Psoas muscle (tissue), 7 donors: ENCODE measurements at regions not wholly inside any gene's neighbourhood (a gene's known extent, or its start where the extent isn't known, plus 50 kb on each side); places are given as distances from the start of the nearest gene placed in this dataset.

Experiments used
- ATAC-seq, 4 donors: fragments of 200-7000 bp; cut with Tn5 transposase; one replicate each; pipeline ENCODE4 v1.9.1; 2020; ENCODE audit warnings: moderate library complexity in 3 of 4, mild to moderate bottlenecking in 2 of 4
- DNase-seq, 2 donors: peaks; one replicate each; pipeline ENCODE4 v3.0.0-alpha.2; 2020
- H3K27ac ChIP-seq: fragments of 200-600 bp; one replicate; pipeline ENCODE4 v1.8.0; 2022
- H3K27me3 ChIP-seq, 3 donors: fragments of 200-600 bp in 1 of 3; one replicate each; pipeline versions ENCODE4 v1.6.1 to v1.8.0; 2013 to 2022; ENCODE audit warnings: low read length in 2 of 3, mild to moderate bottlenecking in 2 of 3, moderate library complexity in 1 of 3; ENCODE audit not compliant: insufficient read depth in 3 of 3
- H3K36me3 ChIP-seq, 2 donors: fragments of 200-600 bp in 1 of 2; one replicate each; pipeline versions ENCODE4 v1.6.1 to v1.8.0; 2013 to 2022; ENCODE audit warnings: low read depth in 1 of 2, mild to moderate bottlenecking in 1 of 2, moderate library complexity in 1 of 2; ENCODE audit not compliant: insufficient read depth in 1 of 2
- H3K4me1 ChIP-seq: fragments of 200-600 bp; one replicate; pipeline ENCODE4 v1.8.0; 2022
- H3K4me3 ChIP-seq: fragments of 200-600 bp; one replicate; pipeline ENCODE4 v1.8.0; 2022; ENCODE audit warnings: mild to moderate bottlenecking
- H3K9me3 ChIP-seq: fragments of 200-600 bp; one replicate; pipeline ENCODE4 v1.8.0; 2022
- WGBS, 3 donors: extraction: QIAGEN DNeasy Blood & Tissue Kit; methylation state at CpG; one replicate each; pipeline versions ENCODE4 v1.1.6 to v1.1.7; 2013; 5-methylcytosine and 5-hydroxymethylcytosine counted together
- intact Hi-C, 2 donors: fragments of 100-400 bp; cut with DNase I; formaldehyde crosslinking; loops; one replicate each; pipeline versions ENCODE4 v1.11.0 to v1.14.2; 2022
- TF ChIP-seq, protein P1 (sequence below): fragments of 200-600 bp; IDR thresholded peaks from one replicate; pipeline ENCODE4 v1.8.0; 2022; ENCODE audit warnings: antibody characterized with exemption
- donor health status: healthy with polysubstance abuse.
- donor health status: DM: no; HTN: no; CAD: no; lungs with moderate emphysema.
- donor health status: Bipolar disorder and iron deficiency.
- donor health status: healthy.
- donor health status: DM: yes; HTN: yes; CAD: no.
- donor health status: DM: no; HTN: no; CAD: no.
- donor health status: DM: yes; HTN: yes; CAD: no.

DNA sequence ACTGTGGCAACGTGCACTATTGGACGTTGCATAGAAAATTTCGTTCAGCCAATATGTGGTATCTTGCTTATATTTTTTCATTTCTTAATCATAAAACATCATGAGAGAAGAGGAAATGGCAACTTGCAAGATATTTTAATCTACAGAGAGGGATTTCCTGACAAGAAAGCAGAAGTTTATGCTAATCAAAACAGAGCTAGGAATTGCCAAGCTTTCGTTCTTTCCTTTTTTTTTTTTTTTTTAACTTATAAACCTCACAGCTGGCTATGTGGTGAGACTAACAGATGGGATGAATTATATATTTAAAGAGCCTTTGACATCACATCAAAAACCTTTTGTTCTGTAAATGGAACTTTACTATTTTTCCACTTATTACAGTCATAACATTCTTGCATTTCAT is 1136.9 kb upstream of the TMEFF2 start:
- Histone ChIP-seq H3K4me1 (no peaks in the 10 kb centered on the region), H3K4me3 (no peak overlapping the region), H3K27ac (no peak overlapping the region), H3K36me3 (no peaks in the 10 kb centered on the region), H3K27me3 (no peaks in the 10 kb centered on the region), H3K9me3 (no peaks in the 10 kb centered on the region)
- no peak for ATAC-seq
- TF ChIP-seq, protein P1, sequence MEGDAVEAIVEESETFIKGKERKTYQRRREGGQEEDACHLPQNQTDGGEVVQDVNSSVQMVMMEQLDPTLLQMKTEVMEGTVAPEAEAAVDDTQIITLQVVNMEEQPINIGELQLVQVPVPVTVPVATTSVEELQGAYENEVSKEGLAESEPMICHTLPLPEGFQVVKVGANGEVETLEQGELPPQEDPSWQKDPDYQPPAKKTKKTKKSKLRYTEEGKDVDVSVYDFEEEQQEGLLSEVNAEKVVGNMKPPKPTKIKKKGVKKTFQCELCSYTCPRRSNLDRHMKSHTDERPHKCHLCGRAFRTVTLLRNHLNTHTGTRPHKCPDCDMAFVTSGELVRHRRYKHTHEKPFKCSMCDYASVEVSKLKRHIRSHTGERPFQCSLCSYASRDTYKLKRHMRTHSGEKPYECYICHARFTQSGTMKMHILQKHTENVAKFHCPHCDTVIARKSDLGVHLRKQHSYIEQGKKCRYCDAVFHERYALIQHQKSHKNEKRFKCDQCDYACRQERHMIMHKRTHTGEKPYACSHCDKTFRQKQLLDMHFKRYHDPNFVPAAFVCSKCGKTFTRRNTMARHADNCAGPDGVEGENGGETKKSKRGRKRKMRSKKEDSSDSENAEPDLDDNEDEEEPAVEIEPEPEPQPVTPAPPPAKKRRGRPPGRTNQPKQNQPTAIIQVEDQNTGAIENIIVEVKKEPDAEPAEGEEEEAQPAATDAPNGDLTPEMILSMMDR, result no peak
- WGBS, 3 donors, result 15 to 27% (median 20%) methylated on average over 4 of the region's 4 CpGs
- no peak for DNase-seq
- intact Hi-C loops, result no loop called here

DNA sequence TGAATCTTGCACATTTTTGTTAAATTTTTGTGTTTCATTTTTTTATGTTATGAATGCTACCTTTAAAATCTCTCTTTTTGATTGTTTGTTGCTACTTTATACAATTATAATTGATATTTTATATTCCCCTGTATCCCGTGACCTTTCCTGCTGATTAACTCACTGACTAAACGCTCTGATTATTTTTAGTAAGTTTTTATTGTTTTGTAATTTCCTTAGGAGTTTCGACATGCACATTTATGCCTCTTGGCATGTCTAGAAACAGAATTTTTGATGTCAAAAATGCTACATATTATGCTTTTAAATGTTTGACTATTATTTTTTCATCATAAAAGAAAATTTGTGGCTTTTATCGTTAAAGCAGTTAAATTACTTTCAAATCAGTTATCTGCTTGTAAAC is 1131.6 kb upstream of the TMEFF2 start:
- DNase-seq, result no peak
- Histone ChIP-seq H3K4me1 (no peaks in the 10 kb centered on the region), H3K4me3 (no peak overlapping the region), H3K27me3 (no peaks in the 10 kb centered on the region), H3K9me3 (no peaks in the 10 kb centered on the region), H3K36me3 (no peaks in the 10 kb centered on the region), H3K27ac (no peak overlapping the region)
- no peak for ATAC-seq
- TF ChIP-seq, protein P1, result no peak
- WGBS, 3 donors, result 61 to 67% (median 67%) methylated on average over 4 of the region's 4 CpGs
- intact Hi-C loops, result no loop called here

DNA sequence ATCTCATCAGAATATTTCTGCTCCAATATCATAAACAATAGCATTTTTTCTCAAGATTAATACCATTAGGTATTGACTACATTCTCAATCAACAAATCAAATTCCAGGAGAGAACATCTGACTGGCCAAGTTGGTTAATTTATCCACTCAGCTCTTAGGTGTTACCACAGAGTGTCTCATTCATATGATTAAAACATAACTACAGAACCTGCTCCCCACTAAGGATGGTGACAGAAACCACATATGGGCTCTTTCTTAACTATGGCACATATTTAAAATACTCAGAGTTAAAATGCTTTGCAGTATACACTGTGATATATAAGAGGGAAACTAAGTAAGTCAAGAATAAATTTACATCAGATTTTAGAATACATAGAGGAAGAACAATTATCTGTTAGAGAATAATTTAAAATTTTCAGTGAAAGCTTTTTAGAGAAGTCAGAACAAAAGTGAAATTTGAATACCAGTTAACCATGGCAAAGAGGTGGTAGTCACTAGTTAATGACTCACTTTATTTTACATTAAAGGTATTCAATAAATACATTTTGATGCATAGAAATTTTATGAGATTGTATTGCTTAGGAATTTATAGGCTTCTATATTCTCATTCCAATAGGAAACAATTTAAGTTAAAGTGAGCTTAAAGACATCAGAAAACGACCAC is 1120.8 kb upstream of the TMEFF2 start:
- TF ChIP-seq, protein P1, result no peak

DNA sequence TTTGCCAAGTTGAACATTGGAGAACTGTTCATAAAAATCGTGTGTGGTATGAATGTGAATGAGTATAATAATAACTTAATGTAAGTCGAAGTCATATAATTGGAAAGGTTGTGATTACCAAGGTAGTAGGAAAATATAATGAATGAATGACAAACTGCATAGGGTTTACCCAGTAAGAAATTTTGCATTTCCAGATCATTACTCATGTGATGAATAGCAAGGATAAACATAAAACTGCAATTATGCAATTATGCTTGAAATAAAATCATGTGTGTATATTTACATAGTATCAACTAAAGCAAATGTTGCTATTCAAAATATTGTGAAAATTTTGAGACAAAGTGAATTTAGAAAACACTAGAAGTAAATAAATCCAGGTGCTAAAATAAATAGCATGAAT is 1108.7 kb upstream of the TMEFF2 start:
- Histone ChIP-seq H3K36me3 (no peaks in the 10 kb centered on the region), H3K27ac (no peak overlapping the region), H3K4me1 (no peaks in the 10 kb centered on the region), H3K9me3 (no peaks in the 10 kb centered on the region), H3K4me3 (no peak overlapping the region), H3K27me3 (no peaks in the 10 kb centered on the region)
- intact Hi-C loops, result no loop called here
- ATAC-seq (no peak), DNase-seq (no peak)
- TF ChIP-seq, protein P1, result no peak
- WGBS, 3 donors, result 87 to 88% (median 88%) methylated on average over 2 of the region's 2 CpGs

More for the DNA sequence above, 1120.8 kb upstream of the TMEFF2 start:
- H3K4me1 ChIP-seq, result no peaks in the 10 kb centered on the region
- intact Hi-C loops, result no loop called here
- WGBS, 3 donors, result 59 to 71% (median 68%) methylated on average over 1 of the region's 1 CpG
- ATAC-seq (no peak), DNase-seq (no peak)
- no peak overlapping the region for H3K4me3 ChIP-seq
- H3K36me3 ChIP-seq, result no peaks in the 10 kb centered on the region
- H3K27me3 ChIP-seq, result no peaks in the 10 kb centered on the region
- H3K9me3 ChIP-seq, result no peaks in the 10 kb centered on the region
- no peak overlapping the region for H3K27ac ChIP-seq

DNA sequence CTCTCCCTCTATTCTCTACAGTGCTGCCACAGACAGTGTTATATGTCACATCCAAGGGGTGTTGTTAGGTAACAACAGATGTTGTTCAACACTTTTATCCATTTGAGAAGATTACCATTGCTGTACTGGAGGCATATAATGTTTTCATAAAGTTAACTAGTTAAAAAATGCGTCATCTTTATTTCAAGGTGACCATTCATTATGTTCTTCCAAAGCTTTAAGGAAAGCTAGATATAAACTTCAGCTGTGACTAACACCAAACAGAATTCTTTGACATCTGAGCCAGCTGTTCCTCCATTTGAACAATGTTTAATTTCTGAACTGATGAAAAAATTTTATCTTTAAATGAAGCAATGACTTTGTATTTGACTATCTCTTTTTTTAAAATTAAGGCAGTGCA is 1099.6 kb upstream of the TMEFF2 start:
- no peak for ATAC-seq

More for the DNA sequence above, 1099.6 kb upstream of the TMEFF2 start:
- intact Hi-C loops, result no loop called here
- Histone ChIP-seq H3K4me3 (no peak overlapping the region), H3K4me1 (no peaks in the 10 kb centered on the region), H3K27ac (no peak overlapping the region), H3K36me3 (no peaks in the 10 kb centered on the region), H3K9me3 (no peaks in the 10 kb centered on the region), H3K27me3 (no peaks in the 10 kb centered on the region)
- WGBS, 3 donors, result 58 to 65% (median 60%) methylated on average over 1 of the region's 1 CpG
- TF ChIP-seq, protein P1, result no peak
- DNase-seq, result no peak
